Stimulated activated CD4-positive, alpha-beta T cell treated with anti-CD3 and anti-CD28 coated beads, TNF-alpha, amount 100 ng/mL, for 24 hours (primary cell): ENCODE measurements at regions not wholly inside any gene's neighbourhood (a gene's known extent, or its start where the extent isn't known, plus 50 kb on each side); places are given as distances from the start of the nearest gene placed in this dataset.

Source experiments
- DNase-seq, 3 experiments: peaks; one replicate each; pipeline ENCODE4 v3.0.0-alpha.2; 2020; ENCODE audit warnings: low read depth in 3 of 3

DNA sequence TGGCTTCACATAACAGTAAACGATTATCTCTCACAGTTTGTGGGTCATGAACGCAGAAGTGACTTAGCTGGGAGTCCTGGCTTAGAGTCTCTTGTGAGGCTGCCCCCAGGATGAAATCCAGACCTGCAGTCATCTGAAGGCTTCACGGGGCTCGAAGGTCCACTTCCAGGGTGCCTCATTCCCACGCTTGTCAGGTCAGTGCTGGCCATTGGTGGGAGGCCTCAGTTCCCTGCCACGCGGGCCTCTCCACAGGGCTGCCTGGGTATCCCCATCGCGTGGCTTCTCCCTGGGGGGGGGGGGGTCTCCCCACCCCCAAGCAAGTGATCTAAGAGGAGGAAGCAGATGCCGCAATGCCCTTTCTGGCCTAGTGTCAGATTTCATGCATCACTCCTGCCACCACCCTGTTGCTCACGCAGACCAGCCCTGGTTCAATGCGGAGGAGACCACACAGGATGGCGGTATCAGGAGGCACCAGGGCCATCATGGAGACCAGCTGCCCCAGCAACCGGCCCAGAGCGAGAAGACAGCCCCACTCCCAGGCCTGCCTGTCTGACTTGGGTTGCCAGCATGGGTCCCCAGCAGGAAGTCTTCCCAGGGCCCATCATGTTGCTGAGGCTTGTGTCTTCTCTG is 77.3 kb upstream of the CDH5 start:
- no peak for DNase-seq

- DNase-seq: no peak
These were observed 78.6 kb upstream of the CDH5 start for GRCh38 chr16:66287926-66288325.

- no peak for DNase-seq
These were observed 79.1 kb upstream of the CDH5 start for GRCh38 chr16:66287416-66287815.

- DNase-seq: no peak
These were observed 80.0 kb upstream of the CDH5 start for GRCh38 chr16:66286527-66286926.

GRCh38 chr16:66278604-66279262 is 87.8 kb upstream of the CDH5 start:
- DNase-seq: no peak

DNA sequence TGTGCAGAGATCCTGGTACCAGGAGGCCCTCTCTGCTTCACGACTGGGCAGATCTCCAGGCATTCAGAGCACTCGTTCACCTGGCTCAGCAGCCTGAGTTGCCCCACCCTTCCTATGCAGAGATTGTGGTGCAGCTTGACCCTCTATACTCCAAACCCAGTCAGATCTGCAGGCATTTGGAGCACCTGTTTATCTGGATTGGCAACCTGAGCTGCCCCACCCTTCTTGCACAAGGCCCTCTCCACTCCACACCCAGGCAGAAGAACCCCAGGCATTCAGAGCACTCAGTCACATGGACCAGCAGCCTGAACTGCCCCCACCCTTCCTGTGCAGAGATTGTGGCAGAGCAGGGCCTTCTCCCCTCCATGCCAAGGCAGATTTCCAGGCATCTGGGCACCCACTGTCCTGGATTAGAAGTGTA is 88.4 kb upstream of the CDH5 start:
- no peak for DNase-seq

GRCh38 chr16:66277311-66278070 is 89.0 kb upstream of the CDH5 start:
- no peak for DNase-seq

DNA sequence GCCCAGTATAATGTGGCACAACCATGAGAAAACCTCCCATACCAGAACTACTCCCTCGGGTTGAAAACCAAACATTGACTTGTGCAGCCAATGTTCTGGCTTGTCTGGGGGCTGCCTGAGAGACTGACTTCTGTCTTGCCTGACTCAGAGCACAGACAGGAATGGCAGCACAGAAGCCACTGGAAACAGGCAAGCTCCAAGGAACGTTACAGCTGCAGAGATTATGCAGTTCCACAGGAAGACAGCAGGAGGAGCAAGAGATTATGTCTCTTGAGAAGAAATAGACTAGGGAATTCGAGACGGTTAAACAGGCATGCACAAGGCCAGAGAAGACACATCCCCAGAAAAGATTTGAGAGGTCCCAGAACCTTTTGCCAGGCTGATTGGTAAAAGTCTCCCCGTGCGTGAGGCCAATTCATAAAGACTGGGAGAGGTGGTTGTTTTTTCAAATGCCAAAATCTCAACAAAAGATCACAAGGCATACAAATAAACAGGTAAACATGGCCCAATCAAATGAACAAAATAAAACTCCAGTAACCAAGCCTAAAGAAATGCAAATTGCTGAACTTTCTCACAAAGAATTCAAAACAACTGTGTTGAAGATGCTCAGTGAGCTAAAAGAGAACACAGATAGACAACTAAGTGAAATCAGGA is 90.6 kb upstream of the CDH5 start:
- no peak for DNase-seq

DNA sequence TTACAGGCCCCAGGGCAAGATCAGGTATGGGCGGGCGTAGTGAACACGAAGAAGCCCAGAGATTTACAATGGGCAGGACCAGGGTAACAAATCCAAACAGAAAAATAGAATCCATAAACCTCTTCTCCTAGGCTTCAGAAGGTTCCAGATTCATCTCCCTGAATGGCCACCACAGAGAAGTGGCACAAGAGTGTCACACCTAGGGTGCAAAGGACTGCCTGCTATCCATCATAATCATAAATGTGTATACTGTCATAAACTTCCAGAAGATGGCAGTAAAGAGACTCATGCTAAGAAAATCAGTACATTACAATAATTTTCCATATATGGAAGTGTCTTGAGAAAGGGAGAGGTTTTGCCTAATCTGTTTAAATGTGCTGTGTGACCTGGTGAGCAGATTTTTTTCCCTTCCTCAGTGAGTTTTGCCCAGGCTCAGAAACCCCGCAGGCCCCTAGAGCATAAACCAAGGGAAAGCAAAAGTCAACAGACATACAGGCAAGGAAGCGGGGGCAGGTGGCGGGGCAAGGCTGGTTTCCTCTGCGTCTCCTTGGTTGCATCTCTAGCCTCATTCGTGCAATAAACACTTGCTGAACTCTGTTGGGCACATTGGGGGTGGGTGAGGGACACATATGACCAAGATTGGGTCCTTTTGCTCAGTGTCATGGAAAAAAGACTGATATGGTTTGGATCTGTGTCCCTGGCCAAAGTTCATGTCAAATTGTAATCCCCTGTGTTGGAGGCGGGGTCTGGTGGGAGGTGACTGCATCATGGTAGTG is 92.0 kb upstream of the CDH5 start:
- DNase-seq: no peak

DNA sequence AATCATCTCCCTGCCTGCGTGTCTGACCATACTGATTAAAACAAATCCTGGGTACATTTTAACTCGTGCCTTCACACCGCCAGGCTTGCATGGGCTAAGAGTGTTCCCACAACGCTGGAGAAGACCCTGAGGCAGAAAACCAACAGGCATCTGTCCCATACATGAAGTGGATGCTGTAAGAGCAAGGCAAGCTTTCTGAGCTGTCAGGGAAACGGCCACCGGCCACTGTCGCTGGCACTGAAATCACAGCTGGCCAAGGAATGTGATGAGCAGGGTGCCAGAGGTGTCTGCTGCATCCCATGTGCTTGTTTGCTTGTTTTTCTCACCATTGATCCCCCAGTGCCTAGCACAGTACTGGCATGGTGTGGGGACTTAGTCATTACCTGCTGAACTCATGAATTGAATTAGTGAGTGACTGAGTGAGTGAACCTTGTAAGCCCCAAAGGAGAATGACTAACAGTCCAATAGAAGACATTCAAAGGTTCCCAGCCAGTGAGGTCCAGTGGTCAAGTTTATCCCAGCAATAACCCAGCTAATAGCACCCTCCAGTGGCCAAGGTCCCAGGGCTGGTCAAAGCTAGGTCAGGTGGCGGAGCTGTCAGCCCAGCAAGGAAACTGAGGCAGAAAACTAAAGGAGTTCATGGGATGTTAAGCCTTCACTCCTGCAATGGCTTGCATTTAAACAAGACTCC is 92.7 kb upstream of the CDH5 start:
- DNase-seq: no peak

- DNase-seq: no peak
These were observed 93.4 kb upstream of the CDH5 start for GRCh38 chr16:66273053-66273452.

DNA sequence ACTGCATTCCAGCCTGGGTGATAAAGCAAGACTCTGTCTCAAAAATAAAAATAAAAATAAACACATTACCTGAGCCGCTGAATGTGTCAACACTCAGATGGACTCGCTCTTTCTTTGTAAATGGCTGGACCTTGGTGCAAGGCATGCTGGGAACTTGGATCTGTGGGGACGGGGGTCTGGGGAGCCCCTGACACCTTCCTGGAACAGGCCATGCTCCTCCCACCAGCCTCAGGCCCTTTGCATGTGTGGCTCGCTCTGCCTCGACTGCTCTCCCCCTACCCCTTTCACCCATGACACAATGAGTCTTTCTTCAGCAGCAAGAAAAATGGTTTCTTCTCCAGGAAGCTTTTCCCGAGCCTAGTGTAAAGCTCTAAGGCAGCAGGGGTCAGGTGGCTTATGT is 94.0 kb upstream of the CDH5 start:
- no peak for DNase-seq

DNA sequence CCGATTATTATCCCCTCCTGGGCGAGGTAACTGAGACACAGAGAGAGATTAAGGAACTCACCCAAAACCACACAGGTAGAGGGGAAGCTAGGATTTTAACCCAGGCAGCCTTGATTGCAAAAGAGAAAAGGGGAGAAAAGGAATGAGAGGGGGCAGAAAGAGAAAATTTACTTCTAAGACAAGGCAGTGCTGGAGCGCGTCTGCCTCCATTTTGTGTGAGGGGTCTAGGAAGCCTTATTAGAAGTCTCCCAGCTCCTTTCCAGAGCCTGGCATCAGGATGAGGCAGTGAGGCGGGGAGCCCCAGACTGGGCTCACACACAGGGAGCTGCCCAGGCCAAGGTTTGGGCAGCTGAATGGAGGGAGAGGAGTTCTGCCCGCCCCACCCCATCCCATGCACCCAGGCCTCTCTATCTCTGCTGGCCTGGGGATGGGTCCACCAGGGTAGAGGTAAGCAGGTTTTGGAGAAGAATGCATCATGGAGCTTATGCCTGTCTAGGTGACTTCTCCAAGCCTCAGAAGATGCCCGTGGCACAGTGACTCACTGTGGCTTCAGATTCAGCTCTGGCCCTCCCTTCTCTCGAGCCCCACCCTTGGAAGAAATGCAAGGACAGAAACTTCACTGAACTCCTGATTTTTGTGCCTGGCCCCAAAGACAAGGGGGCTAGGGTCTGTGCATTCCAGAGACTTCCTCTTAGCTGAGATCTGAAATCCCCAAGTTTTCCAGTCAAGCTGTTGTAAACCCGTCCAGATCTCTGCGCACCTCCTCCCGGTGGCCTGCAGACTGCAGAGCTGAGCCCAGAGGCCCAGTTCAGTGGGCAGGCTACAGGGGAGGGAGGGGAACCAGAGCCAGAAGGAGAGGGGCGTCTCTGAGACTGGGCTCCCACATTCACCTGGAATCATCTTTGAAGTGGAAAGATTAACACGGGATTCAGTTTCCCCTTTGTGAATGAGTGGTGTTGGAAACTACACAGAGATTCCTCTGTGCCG is 95.1 kb upstream of the CDH5 start:
- no peak for DNase-seq

- DNase-seq: peak; percentile 10 to 63 (median 40)
These were observed 96.1 kb upstream of the CDH5 start for GRCh38 chr16:66270333-66270927.

GRCh38 chr16:66269617-66270332 is 96.7 kb upstream of the CDH5 start:
- no peak for DNase-seq

GRCh38 chr16:66267292-66268014 is 99.0 kb upstream of the CDH5 start:
- no peak for DNase-seq

DNA sequence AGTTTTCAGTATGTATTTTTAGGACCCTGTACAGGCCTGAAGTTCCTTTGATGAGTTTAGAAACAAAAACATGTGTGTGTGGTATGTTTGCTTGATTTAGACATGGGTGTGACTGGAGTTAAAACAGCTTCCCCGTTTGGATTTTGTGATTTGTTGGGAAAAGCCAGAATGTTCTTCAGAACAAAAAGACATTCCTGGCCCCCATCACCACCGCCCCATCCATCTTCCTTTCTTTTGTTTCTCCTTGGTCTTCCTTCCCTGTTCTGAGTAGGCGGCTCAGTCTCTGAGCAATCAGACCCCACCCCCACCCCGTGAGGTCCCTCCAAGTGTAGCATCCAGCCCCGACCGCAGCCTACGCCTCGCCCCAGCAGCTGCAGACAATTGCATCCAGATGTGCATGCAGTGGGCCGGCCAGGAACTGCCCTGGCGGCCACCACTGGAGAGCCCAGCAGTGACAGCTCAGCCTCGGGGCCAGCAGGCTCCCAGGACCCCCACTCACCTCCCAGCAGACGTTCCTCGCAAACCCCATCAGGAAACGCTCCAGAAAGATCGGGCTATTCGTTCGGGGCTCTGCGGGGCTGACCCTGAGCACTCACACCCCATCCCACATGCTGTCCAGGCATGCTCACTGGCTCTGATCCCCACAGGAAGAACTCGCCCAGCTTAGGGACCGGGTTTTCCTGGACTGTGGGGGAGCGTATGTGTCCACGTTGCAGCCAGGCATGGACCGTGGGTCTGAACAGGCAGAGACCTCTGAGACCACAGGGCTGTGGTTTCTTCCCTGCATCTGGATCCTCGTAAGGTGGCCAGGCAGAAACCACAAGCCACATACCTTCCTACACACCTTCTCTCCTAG is 99.8 kb upstream of the CDH5 start:
- no peak for DNase-seq
